ENCODE measurements at regions not wholly inside any gene's neighbourhood (a gene's known extent, or its start where the extent isn't known, plus 50 kb on each side); places are given as distances from the start of the nearest gene placed in this dataset.

DNA sequence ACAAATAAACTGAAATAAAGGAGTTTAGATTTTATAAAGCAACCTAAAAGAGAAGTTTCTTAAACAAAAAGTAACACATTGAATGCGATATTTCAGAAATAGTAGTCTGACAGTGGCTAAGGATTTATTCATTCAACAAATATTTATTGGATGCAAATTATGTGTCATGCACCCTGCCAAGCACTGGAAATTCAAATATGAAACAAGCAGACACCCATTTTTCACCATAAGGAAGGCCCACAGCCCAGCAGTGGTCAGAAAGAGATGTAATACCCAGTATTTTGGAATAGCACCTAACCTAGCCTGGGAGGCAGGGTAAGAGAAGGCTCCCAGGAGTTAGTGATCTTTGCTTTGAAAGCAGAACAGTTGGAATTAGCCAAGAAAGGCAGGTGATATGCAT, 855.1 kb upstream of the TENM3 start:
- H3K36me3 ChIP-seq (replicated peaks in 1 of 2; ENCODE audit: control insufficient read depth in 2 of 2, insufficient read depth in 2 of 2, low read length in 2 of 2), result no peaks in the 10 kb centered on the region
- H3K18ac ChIP-seq (ENCODE audit: low read length), result no peak overlapping the region
- H3K79me1 ChIP-seq (ENCODE audit: low read depth, low read length), result no peaks in the 10 kb centered on the region
- WGBS, 2 donors (ENCODE audit: extremely low coverage in 2 of 2, insufficient read length in 2 of 2, insufficient replicate concordance in 1 of 2), result no CpG with 5 or more reads among the region's 1 CpG
- no peak overlapping the region for H3K14ac ChIP-seq (ENCODE audit: low read length)
- H2BK15ac ChIP-seq (ENCODE audit: low read length), result no peak overlapping the region
- no peak overlapping the region for H3K4ac ChIP-seq (ENCODE audit: low read length)
- H2BK120ac ChIP-seq (ENCODE audit: low read depth, low read length), result no peak overlapping the region
- no peak overlapping the region for H2BK5ac ChIP-seq (ENCODE audit: low read length)
- H3K9me3 ChIP-seq (replicated peaks in 1 of 2; ENCODE audit: control insufficient read depth in 2 of 2, insufficient read depth in 1 of 2, low read depth in 1 of 2, low read length in 2 of 2), result no peaks in the 10 kb centered on the region
- no peak overlapping the region for H3K4me2 ChIP-seq (ENCODE audit: insufficient read depth, low read length, poor library complexity, severe bottlenecking)
- peaks cover 0 to 1% of the 10 kb centered on the region in 2 donors for H3K4me1 ChIP-seq (ENCODE audit: control insufficient read depth in 2 of 2, insufficient read depth in 1 of 2, low read depth in 1 of 2, low read length in 2 of 2)
- H3K4me3 ChIP-seq (ENCODE audit: low read length in 2 of 2), result no peak overlapping the region
- no peak overlapping the region for H3K27ac ChIP-seq (replicated peaks; ENCODE audit: low read length)
- no peak overlapping the region for H4K91ac ChIP-seq (ENCODE audit: low read depth, low read length, poor library complexity)
- H3K23ac ChIP-seq (ENCODE audit: low read depth, low read length, poor library complexity), result no peak overlapping the region
- no peaks in the 10 kb centered on the region for H3K27me3 ChIP-seq (ENCODE audit: control insufficient read depth in 3 of 3, insufficient read depth in 3 of 3, low read depth in 1 of 3, low read length in 3 of 3)
- no peak overlapping the region for H3K9ac ChIP-seq (ENCODE audit: low read depth, low read length, poor library complexity)
- no peak overlapping the region for H2AFZ ChIP-seq (ENCODE audit: low read length)
- no peak overlapping the region for H2BK12ac ChIP-seq (ENCODE audit: low read length)
- no peak overlapping the region for H2AK5ac ChIP-seq (ENCODE audit: low read depth, low read length)
- no peak overlapping the region for H4K8ac ChIP-seq (ENCODE audit: low read depth, low read length)
- DNase-seq (ENCODE audit: low spot score), result no peak

DNA sequence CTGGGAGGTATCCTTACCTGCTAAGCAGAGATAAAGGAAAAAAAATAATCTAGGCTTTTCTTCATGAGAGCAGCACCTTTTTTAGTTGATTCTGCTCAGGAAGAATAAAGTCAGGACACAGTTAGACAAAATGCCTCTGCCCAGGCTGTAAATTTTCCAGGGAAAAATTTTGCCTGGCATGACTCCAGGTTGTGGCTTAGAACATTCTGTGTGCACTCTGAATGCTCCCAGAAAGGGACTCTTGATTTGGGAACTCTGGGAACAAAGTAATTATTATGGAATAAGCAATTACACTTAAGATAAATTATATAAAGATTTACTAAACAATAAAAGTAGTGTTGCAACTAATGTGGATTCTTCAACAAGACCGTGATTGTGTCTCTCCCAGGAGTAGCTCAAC, 826.2 kb upstream of the TENM3 start:
- Histone ChIP-seq H3K27me3 (ENCODE audit: control insufficient read depth in 3 of 3, insufficient read depth in 3 of 3, low read depth in 1 of 3, low read length in 3 of 3) (no peaks in the 10 kb centered on the region), H3K4me2 (ENCODE audit: insufficient read depth, low read length, poor library complexity, severe bottlenecking) (no peak overlapping the region), H2BK120ac (ENCODE audit: low read depth, low read length) (no peak overlapping the region), H2BK5ac (ENCODE audit: low read length) (no peak overlapping the region), H3K27ac (replicated peaks; ENCODE audit: low read length) (no peak overlapping the region), H3K4me3 (ENCODE audit: low read length in 2 of 2) (no peak overlapping the region), H2BK12ac (ENCODE audit: low read length) (no peak overlapping the region), H3K23ac (ENCODE audit: low read depth, low read length, poor library complexity) (no peak overlapping the region), H3K9ac (ENCODE audit: low read depth, low read length, poor library complexity) (no peak overlapping the region), H2AFZ (ENCODE audit: low read length) (no peak overlapping the region), H4K91ac (ENCODE audit: low read depth, low read length, poor library complexity) (no peak overlapping the region), H3K4ac (ENCODE audit: low read length) (no peak overlapping the region), H3K79me1 (ENCODE audit: low read depth, low read length) (no peaks in the 10 kb centered on the region), H3K36me3 (replicated peaks in 1 of 2; ENCODE audit: control insufficient read depth in 2 of 2, insufficient read depth in 2 of 2, low read length in 2 of 2) (no peaks in the 10 kb centered on the region), H4K8ac (ENCODE audit: low read depth, low read length) (no peak overlapping the region), H3K4me1 (ENCODE audit: control insufficient read depth in 2 of 2, insufficient read depth in 1 of 2, low read depth in 1 of 2, low read length in 2 of 2) (peaks cover 0 to 3% of the 10 kb centered on the region in 2 donors), H3K9me3 (replicated peaks in 1 of 2; ENCODE audit: control insufficient read depth in 2 of 2, insufficient read depth in 1 of 2, low read depth in 1 of 2, low read length in 2 of 2) (no peaks in the 10 kb centered on the region), H3K18ac (ENCODE audit: low read length) (no peak overlapping the region), H3K14ac (ENCODE audit: low read length) (no peak overlapping the region), H2BK15ac (ENCODE audit: low read length) (no peak overlapping the region), H2AK5ac (ENCODE audit: low read depth, low read length) (no peak overlapping the region)
- no peak for DNase-seq (ENCODE audit: low spot score)
- no CpG with 5 or more reads among the region's 1 CpG for WGBS, 2 donors (ENCODE audit: extremely low coverage in 2 of 2, insufficient read length in 2 of 2, insufficient replicate concordance in 1 of 2)

DNA sequence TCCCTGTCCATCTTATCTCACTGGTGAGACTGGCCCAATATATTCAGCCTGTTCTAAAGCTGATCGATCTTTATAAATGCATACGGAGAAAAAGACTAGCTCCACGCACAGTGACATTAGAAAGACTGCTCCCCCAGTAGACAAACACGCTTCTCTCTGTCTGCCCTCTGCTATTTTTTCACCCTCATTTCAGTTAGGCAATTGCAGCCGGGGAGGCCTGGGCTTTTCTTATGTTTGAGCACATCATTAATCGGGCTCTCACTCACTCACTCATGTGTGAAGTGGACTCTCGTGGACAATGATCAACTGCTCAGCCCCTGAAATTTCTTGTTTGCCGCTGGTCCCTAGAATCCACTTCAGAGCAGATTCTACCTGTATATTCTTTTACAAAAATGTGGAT, 824.7 kb upstream of the TENM3 start:
- Histone ChIP-seq H3K36me3 (replicated peaks in 1 of 2; ENCODE audit: control insufficient read depth in 2 of 2, insufficient read depth in 2 of 2, low read length in 2 of 2) (no peaks in the 10 kb centered on the region), H2BK15ac (ENCODE audit: low read length) (no peak overlapping the region), H3K4me3 (ENCODE audit: low read length in 2 of 2) (no peak overlapping the region), H3K27me3 (ENCODE audit: control insufficient read depth in 3 of 3, insufficient read depth in 3 of 3, low read depth in 1 of 3, low read length in 3 of 3) (no peaks in the 10 kb centered on the region), H3K18ac (ENCODE audit: low read length) (no peak overlapping the region), H3K9me3 (replicated peaks in 1 of 2; ENCODE audit: control insufficient read depth in 2 of 2, insufficient read depth in 1 of 2, low read depth in 1 of 2, low read length in 2 of 2) (no peaks in the 10 kb centered on the region), H4K91ac (ENCODE audit: low read depth, low read length, poor library complexity) (no peak overlapping the region), H3K4me1 (ENCODE audit: control insufficient read depth in 2 of 2, insufficient read depth in 1 of 2, low read depth in 1 of 2, low read length in 2 of 2) (peaks cover 0 to 3% of the 10 kb centered on the region in 2 donors), H2AFZ (ENCODE audit: low read length) (peak overlapping the region; percentile 68), H2BK5ac (ENCODE audit: low read length) (no peak overlapping the region), H3K27ac (replicated peaks; ENCODE audit: low read length) (no peak overlapping the region), H3K4me2 (ENCODE audit: insufficient read depth, low read length, poor library complexity, severe bottlenecking) (no peak overlapping the region), H3K9ac (ENCODE audit: low read depth, low read length, poor library complexity) (no peak overlapping the region), H2BK120ac (ENCODE audit: low read depth, low read length) (no peak overlapping the region), H3K79me1 (ENCODE audit: low read depth, low read length) (no peaks in the 10 kb centered on the region), H2BK12ac (ENCODE audit: low read length) (no peak overlapping the region), H3K23ac (ENCODE audit: low read depth, low read length, poor library complexity) (no peak overlapping the region), H3K14ac (ENCODE audit: low read length) (no peak overlapping the region), H4K8ac (ENCODE audit: low read depth, low read length) (no peak overlapping the region), H3K4ac (ENCODE audit: low read length) (no peak overlapping the region), H2AK5ac (ENCODE audit: low read depth, low read length) (no peak overlapping the region)
- DNase-seq (ENCODE audit: low spot score), result no peak
- WGBS, 2 donors (ENCODE audit: extremely low coverage in 2 of 2, insufficient read length in 2 of 2, insufficient replicate concordance in 1 of 2), result no CpG with 5 or more reads among the region's 8 CpGs

DNA sequence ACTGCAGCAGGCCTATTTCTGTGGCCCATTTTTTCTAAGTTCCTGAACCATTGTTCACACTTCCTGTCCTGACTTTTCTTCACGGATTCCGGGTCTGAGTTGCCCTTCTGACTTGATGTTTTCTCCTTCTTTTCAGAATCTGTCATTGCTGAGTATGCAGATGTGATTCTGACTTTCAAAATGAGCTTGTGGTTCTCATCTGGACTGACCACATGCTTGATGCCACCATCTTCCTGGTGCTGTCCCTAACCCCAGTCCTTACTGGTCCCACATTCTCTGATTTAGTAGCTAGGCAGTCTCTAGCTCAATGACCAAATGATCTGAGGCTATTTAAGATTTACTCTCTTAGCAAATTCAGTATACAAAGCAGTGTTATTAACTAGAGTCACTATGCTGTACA, 822.3 kb upstream of the TENM3 start:
- H4K91ac ChIP-seq (ENCODE audit: low read depth, low read length, poor library complexity), result no peak overlapping the region
- H4K8ac ChIP-seq (ENCODE audit: low read depth, low read length), result no peak overlapping the region
- H2AK5ac ChIP-seq (ENCODE audit: low read depth, low read length), result no peak overlapping the region
- H3K18ac ChIP-seq (ENCODE audit: low read length), result no peak overlapping the region
- H3K4me2 ChIP-seq (ENCODE audit: insufficient read depth, low read length, poor library complexity, severe bottlenecking), result no peak overlapping the region
- H3K14ac ChIP-seq (ENCODE audit: low read length), result no peak overlapping the region
- H3K4me3 ChIP-seq (ENCODE audit: low read length in 2 of 2), result no peak overlapping the region
- no peak overlapping the region for H2BK120ac ChIP-seq (ENCODE audit: low read depth, low read length)
- H2BK12ac ChIP-seq (ENCODE audit: low read length), result no peak overlapping the region
- no peaks in the 10 kb centered on the region for H3K9me3 ChIP-seq (replicated peaks in 1 of 2; ENCODE audit: control insufficient read depth in 2 of 2, insufficient read depth in 1 of 2, low read depth in 1 of 2, low read length in 2 of 2)
- no peak overlapping the region for H3K4ac ChIP-seq (ENCODE audit: low read length)
- WGBS, 2 donors (ENCODE audit: extremely low coverage in 2 of 2, insufficient read length in 2 of 2, insufficient replicate concordance in 1 of 2), result no CpG with 5 or more reads among the region's 2 CpGs
- no peak overlapping the region for H3K9ac ChIP-seq (ENCODE audit: low read depth, low read length, poor library complexity)
- H2BK5ac ChIP-seq (ENCODE audit: low read length), result no peak overlapping the region
- no peaks in the 10 kb centered on the region for H3K36me3 ChIP-seq (replicated peaks in 1 of 2; ENCODE audit: control insufficient read depth in 2 of 2, insufficient read depth in 2 of 2, low read length in 2 of 2)
- H2AFZ ChIP-seq (ENCODE audit: low read length), result peak overlapping the region; percentile 76
- no peak overlapping the region for H2BK15ac ChIP-seq (ENCODE audit: low read length)
- H3K27ac ChIP-seq (replicated peaks; ENCODE audit: low read length), result no peak overlapping the region
- no peak overlapping the region for H3K23ac ChIP-seq (ENCODE audit: low read depth, low read length, poor library complexity)
- H3K4me1 ChIP-seq (ENCODE audit: control insufficient read depth in 2 of 2, insufficient read depth in 1 of 2, low read depth in 1 of 2, low read length in 2 of 2), result peaks cover 0 to 3% of the 10 kb centered on the region in 2 donors
- no peaks in the 10 kb centered on the region for H3K27me3 ChIP-seq (ENCODE audit: control insufficient read depth in 3 of 3, insufficient read depth in 3 of 3, low read depth in 1 of 3, low read length in 3 of 3)
- DNase-seq (ENCODE audit: low spot score), result no peak
- no peaks in the 10 kb centered on the region for H3K79me1 ChIP-seq (ENCODE audit: low read depth, low read length)

All from neuronal stem cell (in vitro differentiated cells).